ENCODE measurements at regions not wholly inside any gene's neighbourhood (a gene's known extent, or its start where the extent isn't known, plus 50 kb on each side); places are given as distances from the start of the nearest gene placed in this dataset.
"Not testable (repeated sequence)": the region's sequence is repeated elsewhere in the genome, so short reads cannot be mapped to it uniquely, and the experiment has no call there.

DNA sequence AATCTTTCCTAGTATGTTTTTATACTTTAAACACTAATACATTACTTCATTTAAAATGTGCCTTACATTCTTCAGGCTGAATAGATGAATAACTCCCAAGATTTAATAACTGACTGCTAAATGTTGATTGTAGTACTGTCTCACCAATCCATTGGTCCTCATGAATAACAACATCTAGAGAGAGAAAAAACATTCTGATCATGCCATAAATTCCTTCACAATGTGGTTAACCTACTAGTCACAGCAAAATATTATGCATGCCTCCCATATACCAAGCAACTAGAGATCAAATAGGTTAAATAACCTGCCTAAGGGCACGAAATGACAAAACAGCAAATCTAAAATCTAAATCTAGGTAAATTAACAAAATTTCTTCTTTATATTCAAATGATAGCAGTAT lies 66.2 kb downstream of the SYT15 start:
- H3K4me3 ChIP-seq; H3K9me3 ChIP-seq; H3K27me3 ChIP-seq; H3K36me3 ChIP-seq; H3K27ac ChIP-seq; H3K4me1 ChIP-seq; DNase-seq (ENCODE audit: low spot score): not testable (repeated sequence)

- not testable (repeated sequence) for H3K27me3 ChIP-seq; H3K9me3 ChIP-seq; H3K27ac ChIP-seq; DNase-seq (ENCODE audit: low spot score); H3K4me1 ChIP-seq; H3K4me3 ChIP-seq; H3K36me3 ChIP-seq
These were observed 67.2 kb downstream of the SYT15 start for GRCh38 chr10:46646132-46646531.

GRCh38 chr10:46650967-46651366 lies 72.0 kb downstream of the SYT15 start:
- not testable (repeated sequence) for H3K9me3 ChIP-seq; H3K4me1 ChIP-seq; DNase-seq (ENCODE audit: low spot score); H3K36me3 ChIP-seq; H3K27ac ChIP-seq; H3K27me3 ChIP-seq; H3K4me3 ChIP-seq

GRCh38 chr10:46657437-46657836 lies 78.5 kb downstream of the SYT15 start:
- not testable (repeated sequence) for H3K36me3 ChIP-seq; H3K27ac ChIP-seq; H3K4me1 ChIP-seq; H3K27me3 ChIP-seq; DNase-seq (ENCODE audit: low spot score); H3K4me3 ChIP-seq; H3K9me3 ChIP-seq

- H3K4me1 ChIP-seq; H3K36me3 ChIP-seq; H3K27ac ChIP-seq; H3K4me3 ChIP-seq; H3K27me3 ChIP-seq; H3K9me3 ChIP-seq; DNase-seq (ENCODE audit: low spot score): not testable (repeated sequence)
These were observed 81.3 kb downstream of the SYT15 start for GRCh38 chr10:46660027-46660834.

GRCh38 chr10:46660835-46661164 lies 81.9 kb downstream of the SYT15 start:
- not testable (repeated sequence) for DNase-seq (ENCODE audit: low spot score); H3K9me3 ChIP-seq; H3K4me1 ChIP-seq; H3K27me3 ChIP-seq; H3K27ac ChIP-seq; H3K4me3 ChIP-seq; H3K36me3 ChIP-seq

GRCh38 chr10:46665536-46665935 lies 86.6 kb downstream of the SYT15 start:
- not testable (repeated sequence) for H3K27me3 ChIP-seq; H3K9me3 ChIP-seq; H3K27ac ChIP-seq; H3K36me3 ChIP-seq; DNase-seq (ENCODE audit: low spot score); H3K4me3 ChIP-seq; H3K4me1 ChIP-seq

DNA sequence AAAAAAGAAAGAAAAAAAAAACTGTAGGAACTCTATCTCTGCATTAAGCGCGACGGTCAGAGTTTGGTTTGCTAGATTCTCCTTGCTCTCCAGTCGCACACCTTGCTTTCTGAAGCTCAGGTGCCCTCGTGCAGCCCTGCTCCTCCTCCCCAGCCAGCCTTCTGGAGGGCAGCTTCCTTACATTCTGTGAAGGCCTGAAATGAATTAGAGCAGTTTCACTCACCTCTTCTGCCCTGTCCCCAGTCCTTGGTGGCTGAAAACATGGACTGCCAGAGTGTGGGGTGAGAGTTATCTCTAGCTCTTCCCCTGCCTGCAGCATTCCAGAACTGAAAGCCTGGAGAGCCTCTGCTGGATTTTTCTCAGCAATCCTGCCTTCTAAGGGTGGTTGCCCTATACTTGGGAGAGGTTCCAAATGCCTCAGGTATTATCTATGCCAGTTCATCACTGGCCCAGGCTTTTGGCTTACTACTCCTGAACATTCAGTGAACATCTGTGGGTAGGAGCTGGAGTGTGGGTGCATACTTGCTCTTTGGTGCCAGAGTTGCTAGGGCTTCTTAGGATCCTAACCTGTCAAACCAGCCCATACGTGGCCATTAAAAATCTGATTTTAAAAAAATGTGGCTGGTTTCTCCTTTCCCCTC lies 89.5 kb downstream of the SYT15 start:
- H3K27ac ChIP-seq; H3K9me3 ChIP-seq; H3K4me1 ChIP-seq; H3K4me3 ChIP-seq; DNase-seq (ENCODE audit: low spot score); H3K27me3 ChIP-seq; H3K36me3 ChIP-seq: not testable (repeated sequence)

- DNase-seq (ENCODE audit: low spot score); H3K4me1 ChIP-seq; H3K4me3 ChIP-seq; H3K27ac ChIP-seq; H3K27me3 ChIP-seq; H3K9me3 ChIP-seq; H3K36me3 ChIP-seq: not testable (repeated sequence)
These were observed 99.0 kb downstream of the SYT15 start for GRCh38 chr10:46677836-46678435.

GRCh38 chr10:46691397-46691796 lies 112.5 kb downstream of the SYT15 start:
- H3K36me3 ChIP-seq; H3K27me3 ChIP-seq; H3K4me1 ChIP-seq; DNase-seq (ENCODE audit: low spot score); H3K9me3 ChIP-seq; H3K4me3 ChIP-seq; H3K27ac ChIP-seq: not testable (repeated sequence)

DNA sequence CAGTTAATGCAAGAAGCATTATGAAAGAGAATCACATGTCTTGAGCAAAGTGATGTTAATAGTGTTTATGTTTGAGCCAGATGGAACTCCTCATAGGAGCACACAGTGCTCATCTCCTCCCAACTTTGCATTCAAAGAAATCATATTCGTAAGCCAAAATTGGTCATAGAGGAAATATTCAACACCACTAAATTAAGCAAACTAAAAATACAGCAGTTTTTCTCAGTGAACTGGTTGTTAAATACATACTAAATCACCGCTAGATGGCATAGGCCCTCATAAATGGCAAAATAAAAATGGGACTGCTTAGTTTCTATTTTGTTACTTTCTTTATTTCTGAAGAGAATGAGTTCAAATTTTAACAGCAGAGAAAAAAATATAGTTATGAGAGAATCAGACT lies 114.3 kb downstream of the SYT15 start:
- TF ChIP-seq, protein P1, sequence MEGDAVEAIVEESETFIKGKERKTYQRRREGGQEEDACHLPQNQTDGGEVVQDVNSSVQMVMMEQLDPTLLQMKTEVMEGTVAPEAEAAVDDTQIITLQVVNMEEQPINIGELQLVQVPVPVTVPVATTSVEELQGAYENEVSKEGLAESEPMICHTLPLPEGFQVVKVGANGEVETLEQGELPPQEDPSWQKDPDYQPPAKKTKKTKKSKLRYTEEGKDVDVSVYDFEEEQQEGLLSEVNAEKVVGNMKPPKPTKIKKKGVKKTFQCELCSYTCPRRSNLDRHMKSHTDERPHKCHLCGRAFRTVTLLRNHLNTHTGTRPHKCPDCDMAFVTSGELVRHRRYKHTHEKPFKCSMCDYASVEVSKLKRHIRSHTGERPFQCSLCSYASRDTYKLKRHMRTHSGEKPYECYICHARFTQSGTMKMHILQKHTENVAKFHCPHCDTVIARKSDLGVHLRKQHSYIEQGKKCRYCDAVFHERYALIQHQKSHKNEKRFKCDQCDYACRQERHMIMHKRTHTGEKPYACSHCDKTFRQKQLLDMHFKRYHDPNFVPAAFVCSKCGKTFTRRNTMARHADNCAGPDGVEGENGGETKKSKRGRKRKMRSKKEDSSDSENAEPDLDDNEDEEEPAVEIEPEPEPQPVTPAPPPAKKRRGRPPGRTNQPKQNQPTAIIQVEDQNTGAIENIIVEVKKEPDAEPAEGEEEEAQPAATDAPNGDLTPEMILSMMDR (IDR thresholded peaks at IDR 0.05) = peak in 1 of 2 donors; percentile 34
- H3K4me1 ChIP-seq; DNase-seq (ENCODE audit: low spot score); H3K36me3 ChIP-seq; H3K27ac ChIP-seq; H3K27me3 ChIP-seq; H3K4me3 ChIP-seq; H3K9me3 ChIP-seq: not testable (repeated sequence)

DNA sequence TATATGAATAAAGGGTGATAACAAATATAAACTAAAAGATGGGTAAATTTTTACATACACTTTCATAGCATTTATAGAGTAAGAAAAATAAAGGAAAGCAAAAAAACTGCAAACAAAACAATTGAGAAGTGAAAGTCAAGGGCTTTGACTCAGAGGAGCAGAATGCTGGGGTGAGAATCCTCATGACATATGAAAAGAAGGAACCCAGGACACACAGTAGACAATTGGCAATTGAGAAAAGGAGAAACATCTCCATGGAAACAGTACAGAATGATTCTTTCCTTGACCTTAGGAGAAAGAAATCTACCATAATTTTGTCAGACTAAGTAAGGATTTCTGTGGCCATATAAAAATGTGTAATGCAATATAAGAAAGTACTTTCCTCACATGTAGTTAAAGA lies 138.3 kb downstream of the SYT15 start:
- not testable (repeated sequence) for H3K4me3 ChIP-seq; DNase-seq (ENCODE audit: low spot score); H3K4me1 ChIP-seq; H3K36me3 ChIP-seq; H3K27ac ChIP-seq; H3K27me3 ChIP-seq; H3K9me3 ChIP-seq

- DNase-seq (ENCODE audit: low spot score); H3K36me3 ChIP-seq; H3K27me3 ChIP-seq; H3K4me3 ChIP-seq; H3K9me3 ChIP-seq; H3K27ac ChIP-seq; H3K4me1 ChIP-seq: not testable (repeated sequence)
These were observed 139.1 kb downstream of the SYT15 start for GRCh38 chr10:46718014-46718413.

DNA sequence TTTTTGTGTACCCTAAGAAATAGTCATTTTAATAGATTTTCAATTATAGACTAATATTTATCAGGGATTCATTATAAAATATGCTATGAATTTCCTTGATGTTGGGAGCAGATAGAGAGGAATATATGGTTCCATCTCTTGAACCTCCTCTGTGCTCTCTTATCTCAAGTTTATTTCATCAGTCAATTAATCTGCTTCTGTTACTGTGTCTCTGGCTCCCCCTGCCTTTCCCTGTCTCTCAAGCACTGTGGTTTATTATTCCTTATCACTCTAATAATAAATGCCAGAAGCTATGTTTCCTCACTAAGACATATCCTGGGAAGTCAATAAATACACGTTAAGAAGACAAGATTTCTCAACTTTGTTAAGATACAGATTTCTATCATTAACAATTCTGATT lies 141.5 kb downstream of the SYT15 start:
- not testable (repeated sequence) for DNase-seq (ENCODE audit: low spot score); H3K27ac ChIP-seq; H3K36me3 ChIP-seq; H3K4me1 ChIP-seq; H3K27me3 ChIP-seq; H3K4me3 ChIP-seq; H3K9me3 ChIP-seq
